ENCODE measurements at regions not wholly inside any gene's neighbourhood (a gene's known extent, or its start where the extent isn't known, plus 50 kb on each side); places are given as distances from the start of the nearest gene placed in this dataset.

DNA sequence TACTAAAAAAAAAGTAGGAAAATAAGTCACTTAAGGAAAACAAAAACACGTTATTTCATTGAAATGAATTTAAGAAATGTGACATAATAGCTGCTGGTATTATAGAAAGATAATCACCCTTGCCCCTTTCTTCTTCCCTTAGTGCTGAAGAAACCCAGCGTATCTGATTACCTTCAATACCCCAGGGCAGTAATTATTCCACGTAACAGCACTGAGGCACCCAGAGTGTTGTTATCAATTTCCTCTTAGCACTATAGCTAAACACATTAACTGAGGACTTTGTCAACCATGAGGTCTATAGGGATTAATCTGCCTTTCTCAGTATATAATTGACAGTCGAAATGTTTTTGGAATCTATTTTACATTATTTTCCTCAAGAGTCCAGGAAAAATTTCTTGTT is 180.0 kb upstream of the NXPH2 start:
- Histone ChIP-seq H3K4me1 (no peaks in the 10 kb centered on the region), H3K27me3 (no peaks in the 10 kb centered on the region), H3K27ac (no peak overlapping the region), H3K9me3 (no peaks in the 10 kb centered on the region), H3K4me3 (no peak overlapping the region), H3K36me3 (no peaks in the 10 kb centered on the region)
- DNase-seq (no peak), ATAC-seq (no peak), FAIRE-seq (no peak)
- 45 to 53% methylated on average over 4 of the region's 4 CpGs for WGBS, 2 donors
- TF ChIP-seq, protein P1, sequence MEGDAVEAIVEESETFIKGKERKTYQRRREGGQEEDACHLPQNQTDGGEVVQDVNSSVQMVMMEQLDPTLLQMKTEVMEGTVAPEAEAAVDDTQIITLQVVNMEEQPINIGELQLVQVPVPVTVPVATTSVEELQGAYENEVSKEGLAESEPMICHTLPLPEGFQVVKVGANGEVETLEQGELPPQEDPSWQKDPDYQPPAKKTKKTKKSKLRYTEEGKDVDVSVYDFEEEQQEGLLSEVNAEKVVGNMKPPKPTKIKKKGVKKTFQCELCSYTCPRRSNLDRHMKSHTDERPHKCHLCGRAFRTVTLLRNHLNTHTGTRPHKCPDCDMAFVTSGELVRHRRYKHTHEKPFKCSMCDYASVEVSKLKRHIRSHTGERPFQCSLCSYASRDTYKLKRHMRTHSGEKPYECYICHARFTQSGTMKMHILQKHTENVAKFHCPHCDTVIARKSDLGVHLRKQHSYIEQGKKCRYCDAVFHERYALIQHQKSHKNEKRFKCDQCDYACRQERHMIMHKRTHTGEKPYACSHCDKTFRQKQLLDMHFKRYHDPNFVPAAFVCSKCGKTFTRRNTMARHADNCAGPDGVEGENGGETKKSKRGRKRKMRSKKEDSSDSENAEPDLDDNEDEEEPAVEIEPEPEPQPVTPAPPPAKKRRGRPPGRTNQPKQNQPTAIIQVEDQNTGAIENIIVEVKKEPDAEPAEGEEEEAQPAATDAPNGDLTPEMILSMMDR (IDR thresholded peaks at IDR 0.05): no peak
- intact Hi-C loops (cut with DNase I): no loop called here

DNA sequence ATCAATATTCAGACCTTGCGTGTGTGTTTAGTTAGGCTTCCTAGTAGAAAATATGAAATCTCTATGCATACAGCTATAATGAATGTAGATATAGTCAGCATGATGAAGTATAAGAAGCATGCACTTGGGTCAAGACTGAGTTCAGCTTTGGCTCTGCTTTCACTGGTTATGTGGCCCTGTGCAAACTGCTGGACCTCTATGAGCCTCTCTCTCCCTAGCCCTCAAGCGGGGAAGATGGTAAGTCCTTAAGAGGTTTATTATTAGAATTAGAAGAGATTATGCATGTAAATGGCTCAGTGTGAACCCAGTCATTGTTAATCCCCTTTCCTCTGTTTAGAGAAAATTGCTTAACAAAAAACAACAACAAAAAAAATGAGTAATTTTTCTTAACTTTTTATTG is 178.8 kb upstream of the NXPH2 start:
- H3K4me1 ChIP-seq: no peaks in the 10 kb centered on the region
- H3K27ac ChIP-seq: no peak overlapping the region
- no peak for ATAC-seq
- 70 to 76% methylated on average over 2 of the region's 2 CpGs for WGBS, 2 donors
- H3K36me3 ChIP-seq: no peaks in the 10 kb centered on the region
- H3K4me3 ChIP-seq: no peak overlapping the region
- FAIRE-seq: no peak
- TF ChIP-seq, protein P1 (IDR thresholded peaks at IDR 0.05): no peak
- no peaks in the 10 kb centered on the region for H3K27me3 ChIP-seq
- no peaks in the 10 kb centered on the region for H3K9me3 ChIP-seq
- no peak for DNase-seq
- intact Hi-C loops (cut with DNase I): no loop called here

DNA sequence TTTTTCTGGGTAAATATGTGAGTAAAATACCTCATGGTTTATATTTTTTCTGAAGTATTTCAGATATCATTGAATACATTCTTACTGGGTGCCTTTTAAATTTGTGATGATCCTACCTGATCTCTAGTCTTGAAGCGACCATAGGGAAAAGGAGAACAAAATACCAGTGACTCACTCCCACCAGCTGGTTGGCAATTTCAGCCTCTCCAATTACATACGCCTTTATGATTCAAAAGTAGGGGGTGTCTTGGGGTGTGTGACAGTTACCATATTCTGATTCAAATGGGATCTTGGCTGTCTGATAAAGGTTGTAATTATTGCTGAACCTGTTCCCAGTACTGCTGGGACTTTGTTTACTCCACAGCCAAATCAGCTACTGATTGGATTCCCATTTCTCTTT is 175.9 kb upstream of the NXPH2 start:
- no peak for FAIRE-seq

GRCh38 chr2:138950486-138950885 is 170.3 kb upstream of the NXPH2 start:
- no peak for ATAC-seq
- H3K4me3 ChIP-seq: no peak overlapping the region
- H3K27me3 ChIP-seq: no peaks in the 10 kb centered on the region
- H3K27ac ChIP-seq: no peak overlapping the region
- no peaks in the 10 kb centered on the region for H3K4me1 ChIP-seq
- TF ChIP-seq, protein P1 (IDR thresholded peaks at IDR 0.05): no peak
- H3K36me3 ChIP-seq: no peaks in the 10 kb centered on the region
- intact Hi-C loops (cut with DNase I): no loop called here
- WGBS, 2 donors: 61 to 72% methylated on average over 2 of the region's 2 CpGs
- no peak for FAIRE-seq
- no peaks in the 10 kb centered on the region for H3K9me3 ChIP-seq
- no peak for DNase-seq

More for the DNA sequence above, 175.9 kb upstream of the NXPH2 start:
- intact Hi-C loops (cut with DNase I): no loop called here
- Histone ChIP-seq H3K27ac (no peak overlapping the region), H3K4me3 (no peak overlapping the region), H3K27me3 (no peaks in the 10 kb centered on the region), H3K4me1 (no peaks in the 10 kb centered on the region), H3K9me3 (no peaks in the 10 kb centered on the region), H3K36me3 (no peaks in the 10 kb centered on the region)
- DNase-seq: no peak
- ATAC-seq: no peak
- TF ChIP-seq, protein P1 (IDR thresholded peaks at IDR 0.05): no peak
- WGBS, 2 donors: 28 to 29% methylated on average over 2 of the region's 2 CpGs

- TF ChIP-seq, protein P1 (IDR thresholded peaks at IDR 0.05): no peak
- FAIRE-seq: no peak
- no peak for DNase-seq
- Histone ChIP-seq H3K27ac (no peak overlapping the region), H3K36me3 (no peaks in the 10 kb centered on the region), H3K4me3 (no peak overlapping the region), H3K27me3 (no peaks in the 10 kb centered on the region), H3K9me3 (no peaks in the 10 kb centered on the region), H3K4me1 (no peaks in the 10 kb centered on the region)
- intact Hi-C loops (cut with DNase I): no loop called here
- ATAC-seq: no peak
- 41 to 73% methylated on average over 3 of the region's 3 CpGs for WGBS, 2 donors
Observed at GRCh38 chr2:138949517-138949916, 169.3 kb upstream of the NXPH2 start.

Measured in pancreas (tissue), 10 donors.